HG02763 (cell line): ENCODE measurements at regions not wholly inside any gene's neighbourhood (a gene's known extent, or its start where the extent isn't known, plus 50 kb on each side); places are given as distances from the start of the nearest gene placed in this dataset.

Source experiments
- ATAC-seq: cut with Tn5 transposase; IDR thresholded peaks from one replicate; pipeline ENCODE4 v1.9.1; 2021; ENCODE audit warnings: mild to moderate bottlenecking, moderate library complexity; ENCODE audit not compliant: unreplicated experiment

GRCh38 chr18:56038171-56039030 is 450.4 kb upstream of the TCF4 start:
- no peak for ATAC-seq

- ATAC-seq: no peak
Measured at GRCh38 chr18:56036741-56037140, 448.7 kb upstream of the TCF4 start.

GRCh38 chr18:56035546-56035945 is 447.6 kb upstream of the TCF4 start:
- no peak for ATAC-seq

GRCh38 chr18:56034949-56035348 is 447.0 kb upstream of the TCF4 start:
- ATAC-seq: no peak

- ATAC-seq: no peak
Measured at GRCh38 chr18:56030060-56030459, 442.1 kb upstream of the TCF4 start.

GRCh38 chr18:56028514-56028913 is 440.5 kb upstream of the TCF4 start:
- ATAC-seq: no peak

GRCh38 chr18:56026509-56026908 is 438.5 kb upstream of the TCF4 start:
- ATAC-seq: no peak

GRCh38 chr18:56021809-56022195 is 433.8 kb upstream of the TCF4 start:
- no peak for ATAC-seq

GRCh38 chr18:56021136-56021808 is 433.3 kb upstream of the TCF4 start:
- ATAC-seq: no peak

- no peak for ATAC-seq
Measured at GRCh38 chr18:56019908-56020307, 431.9 kb upstream of the TCF4 start.

- ATAC-seq: no peak
Measured at GRCh38 chr18:56019156-56019555, 431.2 kb upstream of the TCF4 start.

- ATAC-seq: no peak
Measured at GRCh38 chr18:56009411-56009810, 421.4 kb upstream of the TCF4 start.

- ATAC-seq: no peak
Measured at GRCh38 chr18:56003720-56004088, 415.7 kb upstream of the TCF4 start.

- no peak for ATAC-seq
Measured at GRCh38 chr18:56003009-56003719, 415.2 kb upstream of the TCF4 start.

- ATAC-seq: no peak
Measured at GRCh38 chr18:56001576-56001975, 413.6 kb upstream of the TCF4 start.

GRCh38 chr18:56000041-56000440 is 412.0 kb upstream of the TCF4 start:
- ATAC-seq: no peak

GRCh38 chr18:55999641-56000040 is 411.6 kb upstream of the TCF4 start:
- no peak for ATAC-seq

GRCh38 chr18:55998801-55999385 is 410.9 kb upstream of the TCF4 start:
- ATAC-seq: no peak

GRCh38 chr18:55998071-55998522 is 410.1 kb upstream of the TCF4 start:
- ATAC-seq: no peak

GRCh38 chr18:55997151-55997561 is 409.2 kb upstream of the TCF4 start:
- no peak for ATAC-seq

GRCh38 chr18:55996717-55997116 is 408.7 kb upstream of the TCF4 start:
- ATAC-seq: no peak
